Type B pancreatic cell (in vitro differentiated cells): ENCODE measurements at regions not wholly inside any gene's neighbourhood (a gene's known extent, or its start where the extent isn't known, plus 50 kb on each side); places are given as distances from the start of the nearest gene placed in this dataset.

Experiments
- DNase-seq: peaks from one replicate; pipeline ENCODE4 v3.0.0; 2021; ENCODE audit warnings: mixed read lengths; ENCODE audit not compliant: unreplicated experiment; ENCODE audit errors: extremely low spot score
- H3K27ac Mint-ChIP-seq: 2 replicates; pipeline ENCODE4 v1.8.0; 2021; ENCODE audit warnings: mild to moderate bottlenecking, mixed read lengths
- H3K27me3 Mint-ChIP-seq: 2 replicates; pipeline ENCODE4 v1.8.0; 2021; ENCODE audit warnings: mixed read lengths
- H3K36me3 Mint-ChIP-seq: 2 replicates; pipeline ENCODE4 v1.8.0; 2021; ENCODE audit warnings: mixed read lengths
- H3K4me1 Mint-ChIP-seq: one replicate; pipeline ENCODE4 v1.8.0; 2021; ENCODE audit warnings: mixed read lengths; ENCODE audit not compliant: unreplicated experiment
- H3K4me3 Mint-ChIP-seq: 2 replicates; pipeline ENCODE4 v1.8.0; 2021; ENCODE audit warnings: mild to moderate bottlenecking, mixed read lengths
- H3K9me3 Mint-ChIP-seq: 2 replicates; pipeline ENCODE4 v1.8.0; 2021; ENCODE audit warnings: mixed read lengths
- TF ChIP-seq, protein P1 (sequence below): fragments of 200-600 bp; sonication (generic); conservative IDR thresholded peaks from 2 replicates; pipeline ENCODE4 v1.5.0; 2021; ENCODE audit warnings: antibody characterized with exemption, mild to moderate bottlenecking

DNA sequence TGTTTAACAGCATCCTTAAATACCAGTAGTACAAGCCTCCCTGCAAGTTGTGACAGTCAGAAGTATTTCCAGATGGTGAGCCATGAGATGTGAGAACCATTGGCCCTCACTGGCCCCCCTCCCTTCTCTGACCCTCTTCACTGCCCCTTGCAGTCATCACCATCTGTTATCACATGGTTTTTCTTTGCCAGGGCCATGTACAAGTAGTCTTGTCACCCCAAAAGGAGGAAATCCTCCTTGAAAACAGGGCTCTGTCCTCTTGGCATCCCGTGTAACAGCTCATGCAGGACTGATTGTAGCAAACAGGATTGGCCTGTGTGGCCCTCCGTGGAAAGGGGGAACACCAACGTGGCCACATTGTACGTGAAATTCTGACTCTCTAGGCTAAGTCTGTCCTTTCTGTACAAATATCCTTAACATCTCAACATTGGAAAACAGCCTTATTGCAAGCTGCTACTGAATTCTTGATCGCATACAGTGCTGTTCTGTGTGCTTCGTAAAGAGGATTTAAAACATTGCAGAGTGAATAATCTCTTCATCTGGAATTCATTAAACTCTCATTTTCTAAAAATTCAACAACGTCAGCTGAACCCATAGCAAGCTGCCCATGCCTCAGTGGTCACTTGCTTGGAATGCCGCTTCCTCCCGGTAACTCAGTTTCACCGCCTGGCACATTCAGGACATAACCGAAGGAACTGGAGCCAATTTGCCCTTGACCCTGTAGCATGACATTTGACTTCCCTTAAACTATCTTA is 171.7 kb downstream of the ATPSCKMT start:
- TF ChIP-seq, protein P1, sequence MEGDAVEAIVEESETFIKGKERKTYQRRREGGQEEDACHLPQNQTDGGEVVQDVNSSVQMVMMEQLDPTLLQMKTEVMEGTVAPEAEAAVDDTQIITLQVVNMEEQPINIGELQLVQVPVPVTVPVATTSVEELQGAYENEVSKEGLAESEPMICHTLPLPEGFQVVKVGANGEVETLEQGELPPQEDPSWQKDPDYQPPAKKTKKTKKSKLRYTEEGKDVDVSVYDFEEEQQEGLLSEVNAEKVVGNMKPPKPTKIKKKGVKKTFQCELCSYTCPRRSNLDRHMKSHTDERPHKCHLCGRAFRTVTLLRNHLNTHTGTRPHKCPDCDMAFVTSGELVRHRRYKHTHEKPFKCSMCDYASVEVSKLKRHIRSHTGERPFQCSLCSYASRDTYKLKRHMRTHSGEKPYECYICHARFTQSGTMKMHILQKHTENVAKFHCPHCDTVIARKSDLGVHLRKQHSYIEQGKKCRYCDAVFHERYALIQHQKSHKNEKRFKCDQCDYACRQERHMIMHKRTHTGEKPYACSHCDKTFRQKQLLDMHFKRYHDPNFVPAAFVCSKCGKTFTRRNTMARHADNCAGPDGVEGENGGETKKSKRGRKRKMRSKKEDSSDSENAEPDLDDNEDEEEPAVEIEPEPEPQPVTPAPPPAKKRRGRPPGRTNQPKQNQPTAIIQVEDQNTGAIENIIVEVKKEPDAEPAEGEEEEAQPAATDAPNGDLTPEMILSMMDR: no peak
- Mint-ChIP-seq H3K9me3 (peaks cover 6% of the 10 kb centered on the region), H3K4me3 (peak overlapping the region; percentile 13), H3K27ac (peak overlapping the region; percentile 0), H3K36me3 (no peaks in the 10 kb centered on the region), H3K27me3 (no peaks in the 10 kb centered on the region), H3K4me1 (peaks cover 24% of the 10 kb centered on the region)
- no peak for DNase-seq

DNA sequence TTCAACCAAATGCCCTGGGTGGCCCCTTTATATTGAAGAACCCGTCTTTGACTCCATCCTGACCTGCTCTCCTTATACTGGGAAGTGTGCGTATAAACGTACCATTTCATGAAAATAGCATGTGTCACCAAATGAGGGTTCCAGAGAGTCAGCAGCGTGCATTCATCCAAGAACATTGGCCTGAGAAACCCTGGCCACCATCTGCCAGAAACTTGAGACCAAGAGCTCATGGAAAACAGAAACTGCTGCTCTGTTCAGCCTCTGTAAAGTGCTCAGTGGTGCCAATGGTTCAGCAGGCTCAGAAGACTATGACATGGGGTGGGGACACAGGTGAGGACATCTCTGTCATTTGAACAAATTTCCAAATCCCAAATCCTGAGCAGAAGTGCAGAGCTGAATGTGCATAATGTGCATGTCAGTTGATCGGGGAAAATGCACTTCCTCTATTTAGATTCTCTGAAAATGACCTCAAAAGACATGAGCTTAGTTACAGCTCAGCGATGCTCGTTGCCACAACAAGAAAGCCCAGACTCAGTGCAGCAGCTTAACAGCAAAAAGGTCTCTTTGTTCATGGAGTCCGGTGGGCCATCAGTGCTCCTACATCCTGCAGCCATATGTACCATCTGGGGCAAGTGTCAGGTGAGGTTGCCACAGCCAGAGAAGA is 176.1 kb downstream of the ATPSCKMT start:
- no peaks in the 10 kb centered on the region for H3K9me3 Mint-ChIP-seq
- H3K27me3 Mint-ChIP-seq: no peaks in the 10 kb centered on the region
- H3K4me3 Mint-ChIP-seq: no peak overlapping the region
- TF ChIP-seq, protein P1: no peak
- no peaks in the 10 kb centered on the region for H3K36me3 Mint-ChIP-seq
- no peak for DNase-seq
- H3K4me1 Mint-ChIP-seq: peaks cover 28% of the 10 kb centered on the region
- H3K27ac Mint-ChIP-seq: no peak overlapping the region

DNA sequence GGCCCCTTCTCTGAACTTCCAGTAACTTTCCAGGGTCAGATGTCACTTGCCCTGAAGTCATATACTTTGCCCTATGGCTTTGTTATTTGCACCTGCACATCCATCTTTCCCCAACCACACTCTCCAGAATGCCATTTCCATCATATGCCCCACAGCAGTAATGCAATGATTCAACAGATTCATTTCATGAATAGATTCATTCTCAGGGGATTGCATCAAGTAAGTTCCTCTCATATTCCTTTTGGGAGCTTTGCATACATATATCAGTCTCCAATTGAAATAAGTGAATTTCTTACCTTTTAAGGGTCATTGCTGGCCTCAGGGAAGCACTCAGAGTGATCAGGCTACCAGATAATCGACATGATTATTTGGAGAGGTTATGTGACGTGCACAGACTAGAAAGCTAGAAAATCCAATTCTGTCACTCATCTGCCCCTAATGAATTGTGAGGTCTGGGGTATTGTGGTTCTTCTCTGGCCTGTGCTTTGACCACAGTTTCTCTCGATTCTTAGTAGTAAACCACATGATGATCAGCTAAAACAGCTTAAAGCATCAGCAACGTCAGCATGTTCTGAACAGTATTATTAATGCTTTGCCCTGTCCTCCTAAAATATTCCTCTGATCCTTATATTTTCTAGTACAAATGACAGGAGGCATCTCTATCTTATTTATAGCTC is 179.9 kb downstream of the ATPSCKMT start:
- Mint-ChIP-seq H3K27me3 (no peaks in the 10 kb centered on the region), H3K27ac (no peak overlapping the region), H3K4me3 (no peak overlapping the region), H3K36me3 (no peaks in the 10 kb centered on the region), H3K4me1 (peaks cover 5% of the 10 kb centered on the region), H3K9me3 (no peaks in the 10 kb centered on the region)
- DNase-seq: no peak
- TF ChIP-seq, protein P1: no peak

DNA sequence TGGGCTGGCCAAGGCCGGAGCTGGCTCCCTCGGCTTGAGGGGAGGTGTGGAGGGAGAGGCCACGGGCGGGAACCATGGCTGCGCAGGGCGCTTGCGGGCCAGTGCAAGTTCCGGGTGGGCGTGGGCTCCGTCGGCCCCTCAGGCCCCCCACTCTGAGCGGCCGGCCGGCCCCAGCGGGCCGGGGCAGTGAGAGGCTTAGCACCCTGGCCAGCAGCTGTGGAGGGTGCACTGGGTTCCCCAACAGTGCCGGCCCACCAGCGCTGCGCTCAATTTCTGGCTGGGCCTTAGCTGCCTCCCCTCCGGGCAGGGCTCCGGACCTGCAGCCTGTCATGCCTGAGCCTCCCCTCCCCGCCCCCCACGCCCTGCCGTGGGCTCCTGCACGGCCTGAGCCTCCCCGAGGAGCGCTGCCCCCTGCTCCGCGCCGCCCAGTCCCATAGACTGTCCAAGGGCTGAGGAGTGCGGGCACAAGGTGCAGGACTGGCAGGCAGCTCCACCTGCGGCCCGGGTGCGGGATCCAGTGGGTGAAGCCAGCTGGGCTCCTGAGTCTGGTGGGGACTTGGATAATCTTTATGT is 184.2 kb downstream of the ATPSCKMT start:
- no peaks in the 10 kb centered on the region for H3K36me3 Mint-ChIP-seq
- H3K27ac Mint-ChIP-seq: no peak overlapping the region
- no peak overlapping the region for H3K4me3 Mint-ChIP-seq
- no peaks in the 10 kb centered on the region for H3K9me3 Mint-ChIP-seq
- DNase-seq: no peak
- TF ChIP-seq, protein P1: no peak
- peaks cover 3% of the 10 kb centered on the region for H3K27me3 Mint-ChIP-seq
- peaks cover 16% of the 10 kb centered on the region for H3K4me1 Mint-ChIP-seq

DNA sequence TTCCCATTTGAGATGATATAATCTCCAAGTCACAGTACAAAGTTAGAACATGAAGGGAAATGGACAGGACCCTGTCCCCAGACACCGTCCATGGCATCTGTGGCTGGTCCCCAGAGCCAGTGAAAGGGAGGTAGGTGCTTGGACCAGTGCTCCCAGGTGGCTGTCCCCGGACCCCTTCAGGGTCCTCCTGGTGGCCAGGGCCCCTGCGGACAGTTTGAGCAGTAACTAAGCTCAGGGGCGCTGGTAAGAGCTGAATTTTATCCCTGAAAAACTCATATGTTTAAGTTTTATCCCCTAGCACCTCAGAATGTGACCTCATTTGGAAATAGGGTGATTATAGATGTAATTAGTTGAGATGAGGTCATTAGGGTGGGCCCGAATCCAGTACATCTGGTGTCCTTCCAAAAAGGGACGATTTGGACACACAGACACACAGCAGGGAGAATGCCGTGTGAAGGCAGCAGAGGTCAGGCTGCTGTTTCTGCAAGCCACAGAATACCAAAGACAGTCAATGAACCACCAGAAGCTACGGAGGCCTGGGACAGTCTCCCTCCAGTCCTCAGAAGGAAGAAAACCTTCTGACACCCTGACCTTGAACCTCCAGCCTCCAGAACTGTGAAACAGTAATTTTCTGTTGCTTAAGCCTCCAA is 185.0 kb downstream of the ATPSCKMT start:
- Mint-ChIP-seq H3K36me3 (no peaks in the 10 kb centered on the region), H3K9me3 (no peaks in the 10 kb centered on the region), H3K27ac (no peak overlapping the region), H3K4me3 (no peak overlapping the region), H3K27me3 (peaks cover 3% of the 10 kb centered on the region), H3K4me1 (peaks cover 24% of the 10 kb centered on the region)
- no peak for DNase-seq
- TF ChIP-seq, protein P1: no peak
